Left renal pelvis (tissue), 4 donors: ENCODE measurements at regions not wholly inside any gene's neighbourhood (a gene's known extent, or its start where the extent isn't known, plus 50 kb on each side); places are given as distances from the start of the nearest gene placed in this dataset.

Experiments
- DNase-seq, 4 donors: peaks; one replicate each; pipeline ENCODE4 v3.0.0-alpha.2; 2013; ENCODE audit warnings: low read depth in 4 of 4, low spot score in 3 of 4

- DNase-seq, result no peak
These were observed 658.0 kb upstream of the CDH2 start for GRCh38 chr18:28834889-28835288.

GRCh38 chr18:28831908-28832307 is 655.0 kb upstream of the CDH2 start:
- no peak for DNase-seq

GRCh38 chr18:28831476-28831875 is 654.5 kb upstream of the CDH2 start:
- no peak for DNase-seq

- no peak for DNase-seq
These were observed 649.2 kb upstream of the CDH2 start for GRCh38 chr18:28826107-28826506.

GRCh38 chr18:28824183-28824574 is 647.2 kb upstream of the CDH2 start:
- no peak for DNase-seq

GRCh38 chr18:28823506-28824182 is 646.7 kb upstream of the CDH2 start:
- DNase-seq, result no peak

GRCh38 chr18:28820353-28820752 is 643.4 kb upstream of the CDH2 start:
- no peak for DNase-seq

- no peak for DNase-seq
These were observed 639.2 kb upstream of the CDH2 start for GRCh38 chr18:28816155-28816554.

- DNase-seq, result no peak
These were observed 637.4 kb upstream of the CDH2 start for GRCh38 chr18:28814365-28814764.

- no peak for DNase-seq
These were observed 631.4 kb upstream of the CDH2 start for GRCh38 chr18:28808373-28808772.

- no peak for DNase-seq
These were observed 628.6 kb upstream of the CDH2 start for GRCh38 chr18:28805491-28805890.

- DNase-seq, result no peak
These were observed 627.7 kb upstream of the CDH2 start for GRCh38 chr18:28804512-28805202.

- DNase-seq, result no peak
These were observed 625.6 kb upstream of the CDH2 start for GRCh38 chr18:28802546-28802945.

- DNase-seq, result no peak
These were observed 624.9 kb upstream of the CDH2 start for GRCh38 chr18:28801876-28802275.

GRCh38 chr18:28794459-28795245 is 617.7 kb upstream of the CDH2 start:
- no peak for DNase-seq

- DNase-seq, result no peak
These were observed 617.0 kb upstream of the CDH2 start for GRCh38 chr18:28793901-28794300.

GRCh38 chr18:28792404-28793086 is 615.6 kb upstream of the CDH2 start:
- no peak for DNase-seq

- DNase-seq, result no peak
These were observed 614.2 kb upstream of the CDH2 start for GRCh38 chr18:28791101-28791500.

- no peak for DNase-seq
These were observed 612.6 kb upstream of the CDH2 start for GRCh38 chr18:28789502-28789901.

GRCh38 chr18:28786926-28787325 is 610.0 kb upstream of the CDH2 start:
- no peak for DNase-seq
